ENCODE measurements at regions not wholly inside any gene's neighbourhood (a gene's known extent, or its start where the extent isn't known, plus 50 kb on each side); places are given as distances from the start of the nearest gene placed in this dataset.

DNA sequence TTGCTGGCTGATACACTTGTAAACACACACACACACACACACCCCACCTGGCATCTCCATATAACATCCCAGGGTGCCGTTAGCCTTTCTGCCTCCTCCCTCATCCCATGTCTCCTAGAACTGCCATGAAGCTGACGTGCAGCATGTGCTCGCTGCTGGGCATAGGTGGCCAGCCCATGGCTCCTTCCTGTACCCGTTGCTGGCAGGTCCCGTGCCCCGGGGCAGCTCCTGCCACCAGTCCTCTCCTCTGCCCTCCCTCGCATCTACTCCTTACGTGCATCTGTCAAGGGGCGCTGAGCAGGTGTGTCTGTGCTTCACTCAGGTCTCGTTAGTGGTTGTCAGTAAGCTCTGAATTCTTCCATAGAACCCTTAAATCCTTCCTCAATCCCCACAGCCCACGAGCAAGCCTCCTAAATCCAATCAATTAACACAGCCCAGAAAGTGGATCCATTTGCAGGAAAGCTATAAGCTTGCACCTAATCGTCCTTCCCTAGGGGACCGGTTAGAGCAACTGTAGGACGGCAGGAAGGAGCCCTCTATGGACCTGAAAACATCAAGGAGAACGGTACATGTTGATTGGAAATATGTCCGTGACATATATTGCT lies 218.1 kb upstream of the FOXF1 start:
- Histone ChIP-seq H3K36me3 (ENCODE audit: control insufficient read depth in 2 of 2, extremely low read depth in 1 of 2, insufficient read depth in 2 of 2, low read length in 2 of 2) (no peaks in the 10 kb centered on the region), H3K79me2 (ENCODE audit: control insufficient read depth, insufficient read depth, low read length) (no peaks in the 10 kb centered on the region), H3K4me2 (ENCODE audit: insufficient read depth, low read length) (no peak overlapping the region), H3K9me3 (replicated peaks; ENCODE audit: control insufficient read depth, insufficient read depth, low read length) (no peaks in the 10 kb centered on the region), H3K4me3 (replicated peaks in 1 of 3; ENCODE audit: insufficient read depth in 1 of 3, low read depth in 1 of 3, low read length in 3 of 3) (no peak overlapping the region), H3K4me1 (ENCODE audit: control insufficient read depth, extremely low read depth, insufficient read depth, low read length) (no peaks in the 10 kb centered on the region), H4K20me1 (replicated peaks; ENCODE audit: control insufficient read depth, extremely low read depth, insufficient read depth, low read length) (no peaks in the 10 kb centered on the region), H3K27me3 (ENCODE audit: control insufficient read depth in 2 of 2, insufficient read depth in 2 of 2, low read length in 2 of 2) (peaks cover 61% of the 10 kb centered on the region in 2 experiments), H3K9me1 (replicated peaks; ENCODE audit: control insufficient read depth, extremely low read depth, insufficient read depth, low read length) (no peaks in the 10 kb centered on the region), H3K9ac (replicated peaks; ENCODE audit: extremely low read depth, insufficient read depth, low read length) (no peak overlapping the region), H2AFZ (ENCODE audit: low read depth, low read length) (no peak overlapping the region), H3K27ac (ENCODE audit: insufficient read depth, low read depth, low read length) (no peak overlapping the region)
- ChIA-PET POLR2A (no interaction called here), CTCF (no interaction called here)
- no TSS peak for BruUV-seq (replicated peaks)
- DNase-seq (ENCODE audit: low read depth, low spot score) (no peak), FAIRE-seq (no peak)
- dilution Hi-C loops (cut with MboI; ENCODE audit: extremely low pct_ligation_motif_present, low sequenced_read_pairs) = no loop called here
- intact Hi-C loops (cut with micrococcal nuclease) = no loop called here
- no peak for TF ChIP-seq POLR2AphosphoS5 (IDR thresholded peaks at IDR 0.05; ENCODE audit: insufficient read depth, low read depth, low read length)
- TF ChIP-seq, protein P1, sequence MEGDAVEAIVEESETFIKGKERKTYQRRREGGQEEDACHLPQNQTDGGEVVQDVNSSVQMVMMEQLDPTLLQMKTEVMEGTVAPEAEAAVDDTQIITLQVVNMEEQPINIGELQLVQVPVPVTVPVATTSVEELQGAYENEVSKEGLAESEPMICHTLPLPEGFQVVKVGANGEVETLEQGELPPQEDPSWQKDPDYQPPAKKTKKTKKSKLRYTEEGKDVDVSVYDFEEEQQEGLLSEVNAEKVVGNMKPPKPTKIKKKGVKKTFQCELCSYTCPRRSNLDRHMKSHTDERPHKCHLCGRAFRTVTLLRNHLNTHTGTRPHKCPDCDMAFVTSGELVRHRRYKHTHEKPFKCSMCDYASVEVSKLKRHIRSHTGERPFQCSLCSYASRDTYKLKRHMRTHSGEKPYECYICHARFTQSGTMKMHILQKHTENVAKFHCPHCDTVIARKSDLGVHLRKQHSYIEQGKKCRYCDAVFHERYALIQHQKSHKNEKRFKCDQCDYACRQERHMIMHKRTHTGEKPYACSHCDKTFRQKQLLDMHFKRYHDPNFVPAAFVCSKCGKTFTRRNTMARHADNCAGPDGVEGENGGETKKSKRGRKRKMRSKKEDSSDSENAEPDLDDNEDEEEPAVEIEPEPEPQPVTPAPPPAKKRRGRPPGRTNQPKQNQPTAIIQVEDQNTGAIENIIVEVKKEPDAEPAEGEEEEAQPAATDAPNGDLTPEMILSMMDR (IDR thresholded peaks at IDR 0.05; ENCODE audit: extremely low read depth in 1 of 2, insufficient read depth in 1 of 2, low read depth in 1 of 2, low read length in 2 of 2) = no peak
- no peak for TF ChIP-seq POLR2A (IDR thresholded peaks at IDR 0.05; ENCODE audit: low read depth, low read length)

DNA sequence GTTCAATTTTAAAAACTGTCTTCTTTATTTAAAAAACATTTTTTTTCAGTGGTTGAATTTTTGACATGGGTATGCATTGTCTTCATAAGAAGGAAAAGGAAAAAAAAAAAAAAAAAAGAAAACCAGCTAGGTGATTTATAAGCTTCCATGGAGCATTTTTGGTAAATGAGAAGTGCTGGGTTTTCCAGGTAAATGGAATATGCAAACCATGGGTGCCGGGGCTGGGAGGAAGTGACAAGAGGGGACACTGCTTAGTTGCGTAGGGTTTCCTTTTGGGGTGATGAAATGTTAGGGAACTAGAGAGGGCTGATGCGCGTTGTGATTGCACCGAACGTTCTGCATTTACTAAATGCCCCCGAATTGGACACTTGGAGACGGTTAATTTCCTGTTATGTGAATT lies 217.4 kb upstream of the FOXF1 start:
- H3K4me1 ChIP-seq (ENCODE audit: control insufficient read depth, extremely low read depth, insufficient read depth, low read length) = no peaks in the 10 kb centered on the region
- intact Hi-C loops (cut with micrococcal nuclease) = no loop called here
- ChIA-PET CTCF (no interaction called here), POLR2A (no interaction called here)
- H3K4me3 ChIP-seq (replicated peaks in 1 of 3; ENCODE audit: insufficient read depth in 1 of 3, low read depth in 1 of 3, low read length in 3 of 3) = no peak overlapping the region
- no peak overlapping the region for H3K27ac ChIP-seq (ENCODE audit: insufficient read depth, low read depth, low read length)
- H3K9ac ChIP-seq (replicated peaks; ENCODE audit: extremely low read depth, insufficient read depth, low read length) = no peak overlapping the region
- FAIRE-seq (no peak), DNase-seq (ENCODE audit: low read depth, low spot score) (no peak)
- no peak overlapping the region for H2AFZ ChIP-seq (ENCODE audit: low read depth, low read length)
- no peak overlapping the region for H3K4me2 ChIP-seq (ENCODE audit: insufficient read depth, low read length)
- H3K9me3 ChIP-seq (replicated peaks; ENCODE audit: control insufficient read depth, insufficient read depth, low read length) = no peaks in the 10 kb centered on the region
- H3K9me1 ChIP-seq (replicated peaks; ENCODE audit: control insufficient read depth, extremely low read depth, insufficient read depth, low read length) = no peaks in the 10 kb centered on the region
- no TSS peak for BruUV-seq (replicated peaks)
- dilution Hi-C loops (cut with MboI; ENCODE audit: extremely low pct_ligation_motif_present, low sequenced_read_pairs) = no loop called here
- no peaks in the 10 kb centered on the region for H3K36me3 ChIP-seq (ENCODE audit: control insufficient read depth in 2 of 2, extremely low read depth in 1 of 2, insufficient read depth in 2 of 2, low read length in 2 of 2)
- peaks cover 61% of the 10 kb centered on the region in 2 experiments for H3K27me3 ChIP-seq (ENCODE audit: control insufficient read depth in 2 of 2, insufficient read depth in 2 of 2, low read length in 2 of 2)
- no peaks in the 10 kb centered on the region for H3K79me2 ChIP-seq (ENCODE audit: control insufficient read depth, insufficient read depth, low read length)
- TF ChIP-seq POLR2AphosphoS5 (IDR thresholded peaks at IDR 0.05; ENCODE audit: insufficient read depth, low read depth, low read length) (no peak), POLR2A (IDR thresholded peaks at IDR 0.05; ENCODE audit: low read depth, low read length) (no peak), JUN (IDR thresholded peaks at IDR 0.05; ENCODE audit: borderline replicate concordance, insufficient read depth, insufficient read length, low read depth) (no peak), MYC (IDR thresholded peaks at IDR 0.05; ENCODE audit: low read depth, low read length) (no peak), EZH2 (IDR thresholded peaks at IDR 0.05; ENCODE audit: borderline replicate concordance, low read depth, low read length, severe bottlenecking) (no peak), GATA2 (IDR thresholded peaks at IDR 0.05; ENCODE audit: insufficient read depth, insufficient read length, low read depth, low read length) (no peak), FOS (IDR thresholded peaks at IDR 0.05; ENCODE audit: borderline replicate concordance, insufficient read depth, low read length) (no peak)
- TF ChIP-seq, protein P1 (IDR thresholded peaks at IDR 0.05; ENCODE audit: extremely low read depth in 1 of 2, insufficient read depth in 1 of 2, low read depth in 1 of 2, low read length in 2 of 2) = no peak
- TF ChIP-seq, protein P2, sequence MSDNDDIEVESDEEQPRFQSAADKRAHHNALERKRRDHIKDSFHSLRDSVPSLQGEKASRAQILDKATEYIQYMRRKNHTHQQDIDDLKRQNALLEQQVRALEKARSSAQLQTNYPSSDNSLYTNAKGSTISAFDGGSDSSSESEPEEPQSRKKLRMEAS (IDR thresholded peaks at IDR 0.05; ENCODE audit: insufficient read depth, insufficient read length) = no peak
- H4K20me1 ChIP-seq (replicated peaks; ENCODE audit: control insufficient read depth, extremely low read depth, insufficient read depth, low read length) = no peaks in the 10 kb centered on the region

Measured in endothelial cell of umbilical vein (primary cell).